ENCODE measurements at regions not wholly inside any gene's neighbourhood (a gene's known extent, or its start where the extent isn't known, plus 50 kb on each side); places are given as distances from the start of the nearest gene placed in this dataset.
A peak's percentile ranks its signal among the peaks of the same experiment; 100 is the strongest.
"Not testable (repeated sequence)": the region's sequence is repeated elsewhere in the genome, so short reads cannot be mapped to it uniquely, and the experiment has no call there.

DNA sequence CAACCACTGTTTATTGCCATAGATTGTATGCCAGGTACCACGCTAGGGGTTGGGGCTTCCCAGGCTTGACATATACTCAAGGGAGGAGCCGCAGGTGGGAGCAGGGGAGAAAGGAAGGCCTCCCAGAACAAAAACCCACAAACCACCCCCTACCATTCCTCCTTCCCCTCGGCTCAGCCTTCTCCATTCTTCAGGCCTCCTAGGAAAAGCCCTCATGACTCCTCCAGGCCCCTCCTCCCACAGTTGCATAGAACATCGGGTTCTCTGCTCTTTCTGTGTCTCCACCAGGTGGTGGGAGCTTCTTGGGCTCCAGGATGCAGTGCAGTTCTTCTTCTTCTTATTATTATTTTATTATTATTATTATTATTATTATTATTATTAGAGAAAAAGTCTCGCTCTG is 80.3 kb downstream of the ZFP36L2 start:
- no peak for DNase-seq (ENCODE audit: low spot score)

GRCh38 chr2:43144263-43144662 is 82.1 kb downstream of the ZFP36L2 start:
- no peak for DNase-seq (ENCODE audit: low spot score)

GRCh38 chr2:43143756-43144155 is 82.7 kb downstream of the ZFP36L2 start:
- no peak for DNase-seq (ENCODE audit: low spot score)

GRCh38 chr2:43142921-43143438 is 83.4 kb downstream of the ZFP36L2 start:
- no peak for DNase-seq (ENCODE audit: low spot score)

DNA sequence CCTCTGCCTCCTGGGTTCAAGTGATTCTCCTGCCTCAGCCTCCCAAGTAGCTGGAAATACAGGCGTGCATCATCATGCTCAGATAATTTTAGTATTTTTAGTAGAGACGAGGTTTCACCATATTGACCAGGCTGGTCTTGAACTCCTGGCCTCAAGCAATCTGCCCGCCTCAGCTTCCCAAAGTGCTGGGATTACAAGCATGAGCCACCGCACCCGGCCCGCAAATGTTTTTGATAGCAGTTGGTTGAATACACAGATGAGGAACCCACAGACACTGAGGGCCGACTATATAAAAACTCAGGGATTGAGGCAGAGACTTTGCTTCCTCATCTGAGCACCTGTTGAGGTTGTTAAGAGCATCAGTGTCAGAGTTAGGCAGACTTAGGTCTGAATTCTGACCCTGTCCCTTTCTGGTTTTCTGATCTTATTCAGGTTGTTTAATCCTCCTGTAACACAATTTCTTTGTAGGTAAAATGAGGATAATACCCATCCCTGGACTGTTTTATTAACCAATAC is 84.7 kb downstream of the ZFP36L2 start:
- DNase-seq (ENCODE audit: low spot score) = not testable (repeated sequence)

GRCh38 chr2:43139996-43140621 is 86.3 kb downstream of the ZFP36L2 start:
- DNase-seq (ENCODE audit: low spot score) = no peak

GRCh38 chr2:43139501-43139900 is 86.9 kb downstream of the ZFP36L2 start:
- no peak for DNase-seq (ENCODE audit: low spot score)

- no peak for DNase-seq (ENCODE audit: low spot score)
Observed at GRCh38 chr2:43138441-43138840, 88.0 kb downstream of the ZFP36L2 start.

DNA sequence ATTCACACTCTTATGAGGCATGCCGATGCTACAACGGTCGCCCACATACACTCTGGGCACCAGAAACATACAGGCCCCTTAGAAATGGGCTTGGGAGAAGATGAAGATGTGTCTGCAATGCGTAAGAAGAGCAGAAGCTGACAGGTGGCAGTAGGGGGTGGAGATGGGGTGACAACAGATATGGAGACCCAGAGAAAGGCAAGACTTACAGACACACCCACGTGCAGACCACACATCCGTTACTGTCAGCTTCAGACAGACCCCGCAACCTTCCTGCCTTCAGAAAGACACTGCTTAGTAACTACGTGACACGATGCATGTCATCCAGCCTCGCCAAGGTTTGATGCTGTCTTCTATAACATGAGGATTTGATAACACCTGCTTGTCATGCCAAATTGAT is 89.5 kb downstream of the ZFP36L2 start:
- DNase-seq (ENCODE audit: low spot score) = no peak

DNA sequence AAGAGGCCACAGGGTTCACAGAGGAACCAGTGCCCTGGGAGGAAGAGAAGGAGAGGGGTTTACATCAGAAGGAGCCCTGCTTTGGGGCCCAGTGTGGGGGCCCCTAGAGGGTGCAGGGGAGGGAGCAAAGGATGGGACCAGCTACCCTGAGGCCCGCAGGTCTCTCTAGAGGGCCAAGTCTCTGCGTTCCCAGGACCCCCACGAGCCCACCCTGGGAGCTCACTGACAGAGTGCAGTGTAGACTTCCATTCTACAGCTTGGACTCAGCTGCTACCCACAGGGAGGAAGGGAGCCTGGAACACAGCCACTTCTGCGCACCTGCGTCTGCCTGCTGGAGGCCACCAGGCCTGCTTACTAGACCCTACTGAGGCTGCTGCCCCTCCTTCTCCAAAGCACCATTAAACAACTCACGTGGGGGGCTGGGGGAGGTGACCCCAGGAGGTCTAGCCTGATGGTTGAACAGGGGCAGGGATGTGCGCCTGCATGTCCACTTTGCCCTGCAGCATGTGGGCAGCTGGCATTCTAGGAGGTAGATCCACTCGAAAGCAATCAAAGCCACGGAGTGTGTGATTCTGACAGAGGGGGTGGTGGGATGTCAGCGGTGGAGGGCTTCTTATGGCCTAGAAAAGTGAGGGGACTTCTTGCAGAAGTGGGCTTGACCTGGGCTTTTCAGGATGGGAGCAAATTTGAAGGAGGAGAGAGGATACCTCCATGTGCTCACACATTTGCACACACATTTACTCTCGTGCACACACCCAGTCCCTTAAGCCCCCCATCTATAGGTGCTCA is 90.2 kb downstream of the ZFP36L2 start:
- no peak for DNase-seq (ENCODE audit: low spot score)

DNA sequence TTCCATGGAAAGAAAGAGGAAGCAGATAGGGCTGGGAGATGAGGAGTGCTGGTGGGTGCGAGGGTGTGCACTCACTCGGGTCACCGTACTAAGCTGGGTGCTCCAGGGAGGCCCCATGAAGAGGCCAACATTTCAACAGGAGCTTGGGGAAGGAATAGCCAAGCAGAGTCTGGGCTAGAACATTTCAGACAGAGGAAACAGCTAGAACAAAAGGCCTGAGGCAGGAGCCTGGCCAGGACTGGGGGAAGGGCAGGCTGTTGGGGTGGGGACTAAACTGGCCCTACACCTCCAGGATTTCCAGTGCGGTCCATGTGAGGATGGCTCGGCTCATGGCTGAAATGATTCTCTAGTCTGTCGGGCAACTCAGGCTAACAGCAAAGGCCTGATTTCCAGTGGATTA is 90.8 kb downstream of the ZFP36L2 start:
- DNase-seq (ENCODE audit: low spot score) = no peak

- DNase-seq (ENCODE audit: low spot score) = no peak
Observed at GRCh38 chr2:43134571-43134889, 91.9 kb downstream of the ZFP36L2 start.

DNA sequence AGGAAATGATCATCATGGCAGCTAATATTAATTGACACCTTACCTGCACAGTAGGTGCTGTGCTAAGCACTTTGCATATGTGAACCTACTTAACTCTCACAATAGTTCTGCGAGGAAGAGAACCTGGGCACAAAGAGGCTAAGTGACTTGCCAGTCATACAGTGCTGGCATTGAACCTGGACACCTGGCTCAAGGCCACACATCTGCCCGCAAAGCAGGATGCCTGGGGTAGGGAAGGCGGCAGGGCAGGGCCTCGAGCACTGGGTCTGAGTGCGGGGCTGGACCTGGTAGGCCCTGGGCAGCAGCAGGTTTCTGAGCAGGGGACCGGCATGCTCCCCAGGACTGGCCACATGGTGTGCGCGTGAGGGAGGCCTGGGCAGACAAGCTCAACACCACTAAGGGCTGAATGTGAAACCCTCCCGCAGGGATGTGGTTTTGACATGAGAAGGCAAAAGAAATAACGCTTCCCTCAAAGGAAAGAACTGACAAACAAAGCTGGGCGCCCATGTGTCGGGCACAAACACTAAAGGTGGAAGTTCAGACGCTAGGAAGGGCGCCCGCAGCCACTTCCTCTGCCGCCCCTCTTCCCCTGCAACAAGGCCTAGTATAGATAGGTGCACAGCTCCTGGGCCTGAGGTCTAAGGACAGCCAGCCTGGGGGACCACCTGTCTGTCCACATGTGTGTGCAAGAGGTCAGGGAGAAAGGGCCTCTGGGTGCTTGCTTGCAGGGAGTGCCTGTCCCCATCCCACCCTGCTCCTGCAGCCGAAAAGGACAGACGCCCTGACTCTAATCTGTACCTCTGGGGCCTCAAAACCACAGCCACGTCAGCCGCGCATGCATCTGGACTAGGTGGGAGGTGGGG is 92.5 kb downstream of the ZFP36L2 start:
- no peak for DNase-seq (ENCODE audit: low spot score)

DNA sequence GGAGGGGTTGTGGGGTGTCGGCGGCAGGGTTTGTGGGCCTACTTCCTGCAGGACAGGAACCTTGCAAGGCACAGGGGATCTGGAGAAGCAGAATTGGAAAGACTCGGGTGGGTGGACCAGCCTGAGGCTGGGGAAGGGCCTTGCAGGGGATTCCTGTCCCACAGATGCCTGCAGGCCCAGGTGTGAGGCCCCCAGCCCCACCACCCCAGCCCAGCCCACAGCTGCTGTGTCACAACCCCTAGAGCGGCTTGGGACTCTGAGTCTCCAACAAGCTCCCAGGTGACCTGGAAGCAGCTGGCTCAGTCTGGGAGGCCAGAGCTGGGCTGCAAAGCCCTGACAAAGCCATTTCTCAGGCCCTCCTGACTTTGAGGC is 93.1 kb downstream of the ZFP36L2 start:
- no peak for DNase-seq (ENCODE audit: low spot score)

DNA sequence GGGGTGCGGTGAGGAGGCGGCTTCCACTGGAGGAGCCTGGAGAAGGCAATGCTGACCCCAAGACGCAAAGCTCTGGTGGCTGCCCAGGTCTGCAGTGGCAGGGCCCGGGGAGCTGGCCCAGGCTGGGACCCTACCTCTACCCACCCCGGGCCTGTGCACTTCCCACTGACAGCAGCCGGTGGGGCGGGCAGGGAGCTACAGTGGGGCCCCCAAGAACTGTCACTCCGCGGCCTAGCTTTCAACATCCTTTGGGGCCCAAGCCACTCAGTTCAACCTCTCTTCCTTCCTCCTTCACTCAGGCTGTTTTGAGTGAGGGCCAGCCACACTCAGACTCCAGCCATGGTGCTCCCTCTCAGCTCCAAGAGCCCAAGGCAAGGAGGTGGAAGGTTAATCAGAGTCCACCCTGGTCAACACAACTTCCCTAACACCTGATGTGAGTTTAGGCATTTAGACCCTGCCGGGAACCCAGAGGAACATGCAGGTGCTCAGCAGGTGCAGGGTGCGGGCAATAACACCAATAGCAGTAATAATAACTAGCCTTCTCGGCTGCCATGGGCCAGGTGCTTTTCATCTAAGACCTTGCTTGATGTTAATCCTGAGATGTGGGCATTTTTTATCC is 93.6 kb downstream of the ZFP36L2 start:
- no peak for DNase-seq (ENCODE audit: low spot score)

- no peak for DNase-seq (ENCODE audit: low spot score)
Observed at GRCh38 chr2:43131890-43132682, 94.3 kb downstream of the ZFP36L2 start.

DNA sequence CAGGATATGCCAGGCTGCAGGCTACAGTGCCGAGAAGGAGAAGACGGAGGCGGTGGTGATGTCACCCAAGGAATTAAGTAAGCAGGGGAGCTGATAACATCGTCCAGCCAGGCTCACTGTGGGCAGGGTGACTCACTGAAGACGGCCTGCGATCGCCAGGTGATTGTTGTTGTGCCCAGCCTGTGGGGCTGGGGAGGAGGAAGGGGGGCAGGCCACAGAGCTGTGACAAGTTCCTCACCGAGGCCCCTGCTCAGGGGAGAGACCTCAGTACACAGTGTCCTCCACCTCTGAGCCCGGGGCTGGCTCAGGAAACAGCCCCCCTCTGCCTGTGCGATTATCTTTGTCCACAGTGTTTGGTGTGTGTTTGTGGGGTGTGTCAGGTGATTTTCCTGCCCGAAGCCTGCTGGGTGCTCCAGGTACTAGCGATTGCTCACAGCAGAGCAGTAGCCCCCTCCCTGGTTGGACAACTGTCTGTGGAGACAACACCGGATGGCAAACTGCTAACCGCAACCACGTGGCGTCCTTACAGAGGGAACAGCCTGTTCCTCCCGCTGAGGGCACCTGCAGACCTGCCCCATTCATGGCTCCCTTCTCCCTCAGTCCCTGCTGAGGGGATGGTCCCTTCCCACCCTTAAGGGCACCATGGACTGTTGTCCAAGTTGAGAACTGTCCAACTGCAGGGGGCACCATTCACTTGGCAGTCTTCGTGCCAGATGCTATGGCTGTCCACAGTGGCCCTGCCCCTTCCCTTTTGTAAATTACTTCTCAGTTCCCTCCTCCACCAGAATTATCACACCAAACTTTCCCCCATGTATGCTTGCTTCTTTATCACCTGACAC is 95.1 kb downstream of the ZFP36L2 start:
- DNase-seq (ENCODE audit: low spot score) = peak; percentile 60

- DNase-seq (ENCODE audit: low spot score) = no peak
Observed at GRCh38 chr2:43130548-43130875, 95.9 kb downstream of the ZFP36L2 start.

- DNase-seq (ENCODE audit: low spot score) = no peak
Observed at GRCh38 chr2:43129676-43130547, 96.5 kb downstream of the ZFP36L2 start.

GRCh38 chr2:43128559-43128955 is 97.8 kb downstream of the ZFP36L2 start:
- no peak for DNase-seq (ENCODE audit: low spot score)
